GM21723 (cell line): ENCODE measurements at regions not wholly inside any gene's neighbourhood (a gene's known extent, or its start where the extent isn't known, plus 50 kb on each side); places are given as distances from the start of the nearest gene placed in this dataset.
"Not testable (repeated sequence)": the region's sequence is repeated elsewhere in the genome, so short reads cannot be mapped to it uniquely, and the experiment has no call there.

ENCODE experiments used
- ATAC-seq: cut with Tn5 transposase; IDR thresholded peaks from one replicate; pipeline ENCODE4 v1.9.1; 2021; ENCODE audit warnings: mild to moderate bottlenecking, moderate library complexity; ENCODE audit not compliant: unreplicated experiment

DNA sequence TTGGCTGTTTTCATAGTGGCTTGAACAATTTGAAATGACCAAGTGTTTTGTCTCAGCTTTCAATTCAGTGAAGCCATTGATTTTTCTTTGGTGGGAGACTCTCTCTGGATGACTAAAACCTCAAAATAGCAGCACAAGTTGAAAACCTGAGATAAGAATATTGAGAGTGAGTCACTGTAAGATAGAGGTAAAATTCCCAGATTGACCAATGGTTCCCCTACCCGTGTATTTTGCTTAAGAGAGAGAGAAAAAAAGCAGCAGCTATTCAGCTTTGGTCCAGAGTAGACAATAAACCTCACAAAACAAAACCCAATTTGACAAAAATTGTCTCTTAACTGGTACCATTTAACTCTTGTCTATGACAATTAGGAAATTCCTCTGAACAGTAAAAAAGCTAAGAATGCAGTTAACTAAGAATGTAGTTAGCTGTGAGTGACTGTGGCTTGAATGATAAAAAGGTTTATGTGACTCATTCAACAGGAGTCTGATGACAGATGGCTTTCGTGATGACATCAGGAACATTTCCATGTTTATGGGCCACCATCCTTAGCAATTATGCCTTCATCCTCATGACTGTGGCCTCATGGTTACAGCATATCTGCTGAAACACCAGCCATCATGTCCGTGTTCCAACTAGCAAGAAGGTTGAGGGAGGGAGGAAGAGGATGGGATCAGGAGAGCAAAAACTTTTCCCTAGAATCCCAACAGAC, 356.9 kb downstream of the NDFIP2 start:
- ATAC-seq, result no peak

DNA sequence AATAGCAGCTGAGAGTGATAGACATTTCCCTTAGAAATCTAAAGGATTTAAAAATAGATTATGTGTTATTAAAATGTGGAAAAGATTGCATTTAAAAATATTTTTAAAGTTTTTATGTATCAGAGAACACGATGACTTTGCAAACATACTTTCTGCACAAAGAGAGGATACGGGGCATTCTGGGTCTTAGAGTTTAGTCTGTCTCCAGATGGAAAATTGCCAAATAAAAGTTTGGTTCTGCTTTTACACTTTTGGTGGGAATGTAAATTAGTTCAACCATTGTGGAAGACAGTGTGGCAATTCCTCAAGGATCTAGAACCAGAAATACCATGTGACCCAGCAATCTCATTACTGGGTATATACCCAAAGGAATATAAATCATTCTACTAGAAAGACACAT, 355.2 kb downstream of the NDFIP2 start:
- not testable (repeated sequence) for ATAC-seq

DNA sequence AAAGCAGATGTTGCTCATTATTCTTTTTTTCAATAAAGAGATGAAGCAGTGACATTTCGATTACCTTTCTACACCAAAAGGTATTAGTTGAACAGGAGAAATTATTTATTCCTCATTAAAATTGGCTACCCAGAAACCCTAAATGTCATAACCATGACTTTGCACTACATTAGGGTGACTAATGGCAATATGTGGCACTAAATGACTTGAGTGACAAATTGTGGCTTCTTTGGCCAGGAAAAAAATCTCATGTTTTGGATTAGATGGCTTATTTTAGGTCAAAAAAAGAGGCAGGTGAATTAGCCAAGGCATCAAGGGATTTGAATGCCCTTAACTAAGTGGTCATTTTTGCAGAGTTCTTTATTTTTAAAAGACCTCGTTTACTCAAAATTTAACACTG, 353.9 kb downstream of the NDFIP2 start:
- ATAC-seq, result no peak

DNA sequence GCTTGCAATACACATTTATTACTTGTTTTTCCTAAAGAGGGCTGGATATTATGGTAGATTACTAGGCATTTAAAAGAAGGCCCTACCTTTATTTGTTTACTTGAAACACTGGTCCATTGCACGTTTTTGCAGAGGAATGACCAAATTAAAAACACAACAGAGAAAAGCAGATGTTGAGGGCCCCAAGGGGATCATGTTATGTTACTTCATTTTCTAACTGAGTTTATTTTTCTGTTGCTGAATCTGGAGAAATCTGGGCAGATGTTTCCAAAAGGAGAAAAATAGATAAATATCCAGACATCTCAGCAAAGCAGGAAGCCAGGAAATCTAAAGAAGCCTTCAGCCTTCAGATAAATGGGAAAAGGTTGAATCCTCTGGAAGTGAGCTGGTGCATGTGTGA, 353.0 kb downstream of the NDFIP2 start:
- ATAC-seq, result no peak

DNA sequence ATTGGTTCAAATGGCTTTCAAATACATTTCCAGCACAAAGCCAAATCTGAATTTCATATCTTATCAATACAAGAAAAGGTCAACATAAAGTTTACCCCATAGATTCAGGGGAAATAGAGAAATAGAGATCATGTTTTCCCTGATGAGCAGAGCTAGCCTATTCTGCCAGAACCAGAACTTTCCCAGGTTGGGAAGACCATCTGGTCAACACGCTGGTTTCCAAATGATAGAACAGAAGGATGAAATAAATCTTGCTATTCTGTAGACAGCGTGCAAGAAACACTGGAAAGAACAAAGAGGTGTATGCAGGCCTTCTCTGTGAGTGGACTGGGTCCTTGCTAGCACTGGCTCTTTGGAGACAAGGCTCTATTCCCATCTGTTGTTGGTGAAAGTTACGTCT, 350.6 kb downstream of the NDFIP2 start:
- ATAC-seq, result no peak

DNA sequence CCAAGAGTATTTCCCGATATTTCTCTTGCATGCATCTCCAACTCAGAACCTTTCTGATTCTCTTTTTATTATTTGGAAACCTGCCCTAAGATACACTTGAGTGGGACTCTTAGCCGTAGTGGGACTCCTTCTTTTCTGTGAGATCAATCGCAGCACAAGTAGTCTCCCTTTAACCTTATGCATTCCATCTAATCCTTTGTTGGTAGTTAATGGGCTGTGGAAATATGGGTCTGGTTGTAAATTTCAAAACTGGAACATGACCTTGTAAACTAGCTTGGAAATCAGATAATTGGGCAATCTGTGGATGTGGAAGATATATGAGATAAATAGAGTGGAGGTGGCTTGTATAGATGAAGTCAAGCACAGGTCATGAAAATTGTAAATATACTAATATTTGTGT, 350.0 kb downstream of the NDFIP2 start:
- no peak for ATAC-seq

DNA sequence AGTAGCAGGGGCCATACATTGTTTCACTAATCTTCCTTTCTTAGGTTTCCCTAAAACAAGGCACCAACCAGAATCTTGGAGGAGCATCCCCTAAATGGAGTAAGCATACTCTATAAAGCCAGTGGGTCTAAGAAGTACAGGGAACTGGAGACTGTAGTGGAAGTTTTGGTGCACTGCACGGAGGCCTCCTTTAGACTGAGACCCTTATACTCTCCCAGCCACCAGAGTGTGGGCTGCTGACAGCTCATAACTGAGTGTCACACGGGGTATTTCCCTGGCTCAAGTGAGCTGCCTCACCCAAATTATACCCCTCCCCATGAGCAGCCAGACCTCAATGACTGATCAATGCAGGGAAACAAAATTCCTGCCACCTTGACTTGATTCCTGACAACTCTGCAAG, 349.5 kb downstream of the NDFIP2 start:
- no peak for ATAC-seq

DNA sequence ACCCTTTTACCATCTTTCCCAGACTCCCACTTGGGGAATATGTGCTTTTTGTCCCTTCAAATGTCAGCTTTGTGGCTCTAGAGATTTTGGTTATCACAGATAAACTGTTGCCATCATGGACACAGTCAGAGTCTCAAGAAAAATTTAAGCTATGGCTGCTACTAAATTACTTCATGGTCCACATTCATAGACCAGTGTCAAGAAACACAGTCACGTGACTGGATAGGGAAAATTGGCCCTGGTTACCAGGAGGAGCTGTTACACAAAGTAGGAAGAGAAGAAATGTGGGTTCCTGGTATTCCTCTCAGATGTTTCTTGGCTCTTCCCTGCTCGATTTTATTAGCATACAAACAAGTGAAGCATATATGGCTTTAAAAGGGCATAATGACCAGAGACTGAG, 348.9 kb downstream of the NDFIP2 start:
- ATAC-seq, result no peak

DNA sequence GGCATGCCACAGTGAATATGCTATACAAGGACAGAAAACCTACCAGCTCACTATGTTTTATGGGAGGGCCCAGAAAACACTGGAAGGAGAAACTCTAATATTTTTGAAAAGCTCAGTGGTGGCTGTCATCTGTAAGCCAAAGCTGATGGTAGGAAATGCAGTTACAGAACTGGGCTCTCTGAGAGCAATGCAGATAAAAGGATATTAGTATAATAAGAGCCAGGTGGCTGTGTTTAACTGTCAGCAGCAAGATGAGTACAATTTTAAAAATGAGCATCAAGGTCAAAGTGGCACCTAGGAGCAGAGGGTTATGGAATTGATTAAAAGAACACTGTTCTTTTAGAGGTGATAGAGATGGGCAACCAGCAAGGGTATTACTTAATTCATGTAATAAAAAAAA, 345.0 kb downstream of the NDFIP2 start:
- ATAC-seq, result no peak

DNA sequence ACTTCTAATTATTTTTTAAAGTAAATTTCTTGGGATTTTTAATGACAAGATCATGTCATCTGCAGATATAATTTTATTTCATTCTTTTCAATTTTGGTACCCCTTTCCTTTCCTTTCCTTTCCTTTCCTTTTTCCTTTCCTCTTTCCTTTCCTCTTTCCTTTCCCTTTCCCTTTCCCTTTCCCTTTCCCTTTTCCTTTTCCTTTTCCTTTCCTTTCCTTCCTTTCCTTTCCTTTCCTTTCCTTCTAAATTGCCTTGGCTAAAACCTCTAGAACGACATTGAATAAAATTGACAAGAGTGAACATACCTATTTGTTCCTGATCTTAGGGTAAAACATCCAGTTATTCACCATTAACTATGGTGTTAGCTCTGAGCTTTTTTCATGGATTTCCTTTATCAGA, 334.1 kb downstream of the NDFIP2 start:
- ATAC-seq, result no peak

DNA sequence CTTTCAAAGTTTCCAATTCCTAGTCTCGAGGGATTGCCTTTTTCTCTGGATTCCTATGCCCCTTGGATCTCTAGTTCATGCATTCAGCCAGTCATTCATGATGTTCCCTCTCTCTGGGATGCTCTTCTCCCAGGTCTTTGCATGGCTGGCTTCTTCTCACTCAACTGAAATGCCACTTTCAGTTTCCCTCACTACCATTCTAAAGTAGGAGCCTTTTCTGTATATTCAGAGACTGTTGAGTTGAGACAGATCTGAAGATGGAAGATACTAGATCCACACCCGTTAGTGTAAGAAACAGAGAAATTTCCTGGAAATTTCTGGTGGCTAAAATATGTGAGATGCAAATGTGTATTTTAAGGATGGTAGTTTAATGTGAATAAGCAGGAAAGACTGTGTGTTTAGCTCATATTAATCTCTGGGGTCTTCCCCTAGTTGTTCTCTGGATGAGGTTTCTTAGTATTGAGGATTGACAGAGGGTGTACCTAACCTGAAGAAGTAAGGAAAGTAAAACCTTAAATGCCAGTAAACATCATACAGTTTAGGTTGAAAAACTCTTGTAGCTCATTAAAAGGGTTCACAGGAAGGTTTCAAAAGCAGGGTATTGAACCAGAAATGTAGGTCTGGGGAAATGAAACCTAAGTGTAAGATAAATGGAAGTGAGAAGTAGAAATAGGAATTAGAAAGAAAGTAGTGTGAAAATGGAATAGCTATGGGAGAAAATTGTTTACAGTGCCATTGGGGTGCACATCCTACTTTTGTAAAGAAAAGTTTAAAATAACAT, 331.3 kb downstream of the NDFIP2 start:
- ATAC-seq, result peak; percentile 69

DNA sequence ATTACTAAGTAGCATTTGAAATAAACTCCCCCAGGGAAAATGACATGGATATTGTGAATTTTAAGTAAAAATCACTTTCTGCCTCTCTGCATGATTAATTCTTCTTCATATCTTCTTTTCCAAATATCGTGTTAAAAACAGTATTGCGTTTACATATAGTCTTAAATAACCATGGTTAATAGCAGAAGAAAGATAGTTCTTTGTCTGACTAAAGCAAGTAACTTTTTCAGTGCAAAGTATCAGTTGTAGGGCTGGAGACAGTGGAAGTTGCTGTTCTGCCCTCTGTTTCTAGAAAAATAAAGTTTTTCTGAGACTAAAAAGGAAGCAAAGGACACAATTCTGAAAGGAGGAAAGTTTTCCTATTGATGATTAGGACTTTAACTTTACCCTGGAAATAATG, 330.2 kb downstream of the NDFIP2 start:
- no peak for ATAC-seq

DNA sequence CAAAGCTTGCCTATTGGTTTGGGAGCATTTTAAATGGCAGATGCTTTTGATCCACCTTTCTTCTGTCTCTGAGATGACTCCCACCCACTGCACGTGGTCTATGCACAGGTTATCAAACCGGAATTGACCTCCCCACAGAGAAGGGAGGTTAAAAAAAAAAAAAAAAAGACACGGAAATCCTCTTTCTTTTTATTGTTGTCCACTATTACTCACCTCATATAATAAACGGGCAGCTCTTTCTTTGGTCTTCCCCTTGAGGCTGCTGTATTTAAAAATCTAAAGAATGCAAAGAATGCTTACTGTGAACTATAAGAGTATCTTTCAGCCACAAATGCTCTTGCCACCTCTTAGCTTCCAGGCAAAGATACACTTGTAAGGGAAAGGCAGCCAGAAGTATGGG, 329.7 kb downstream of the NDFIP2 start:
- ATAC-seq, result no peak

DNA sequence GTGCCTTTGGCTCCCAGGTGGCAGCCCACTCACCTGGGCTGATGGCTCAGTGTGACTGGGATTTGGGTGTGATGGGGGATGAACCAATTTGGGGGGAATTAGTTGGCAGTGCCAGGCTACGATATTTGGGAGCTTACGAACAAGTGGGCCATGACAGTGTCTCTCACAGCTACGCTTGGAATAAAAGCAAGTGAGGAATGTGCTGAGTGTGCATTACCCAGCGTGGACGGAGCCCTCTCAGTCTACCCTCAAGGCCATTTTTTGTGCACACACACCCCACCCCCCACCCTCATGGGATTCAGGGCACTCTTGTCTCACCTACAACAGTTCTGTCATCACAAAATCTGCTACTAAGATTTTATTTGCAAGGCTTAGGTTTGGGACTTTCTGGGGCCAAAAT, 329.1 kb downstream of the NDFIP2 start:
- no peak for ATAC-seq

DNA sequence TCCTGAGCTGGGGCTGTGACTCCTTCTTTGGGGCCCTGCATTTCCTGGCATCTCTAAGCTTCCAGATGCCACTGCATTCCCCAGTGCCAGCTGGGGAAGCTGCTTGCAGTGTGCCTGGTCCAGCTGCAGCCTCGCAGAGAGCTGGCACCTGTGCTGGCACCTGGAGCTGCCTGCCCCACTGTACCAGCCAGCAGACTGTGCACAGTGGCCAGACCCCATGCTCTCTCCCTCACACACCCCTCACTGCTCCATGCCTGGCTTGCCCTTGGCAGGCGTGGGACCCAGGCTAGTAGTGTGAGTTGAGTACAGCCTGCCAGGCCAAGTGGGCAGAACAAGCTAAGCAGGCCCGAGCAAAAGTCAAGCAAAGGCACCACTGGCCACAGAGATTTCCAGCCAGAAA, 327.5 kb downstream of the NDFIP2 start:
- no peak for ATAC-seq

DNA sequence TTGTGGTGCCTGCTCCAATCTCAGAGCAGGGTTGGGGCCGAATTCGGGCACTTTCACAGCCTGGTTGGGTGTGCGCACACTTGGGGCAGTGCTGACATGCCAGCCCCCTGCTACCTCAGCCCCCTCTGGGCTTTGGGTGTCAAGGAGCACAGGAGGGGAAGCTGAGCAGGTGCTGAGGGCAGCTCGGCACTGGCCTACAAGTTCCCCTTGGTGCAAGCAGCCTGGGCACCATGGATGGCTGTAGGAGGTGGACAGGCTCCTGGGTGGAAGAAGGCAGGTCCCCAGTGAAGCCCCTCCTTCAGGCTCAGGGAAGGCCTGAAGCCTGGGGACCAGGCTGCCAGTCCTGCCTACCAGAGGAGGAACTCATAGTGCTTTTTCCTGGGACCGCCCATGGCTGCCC, 326.6 kb downstream of the NDFIP2 start:
- no peak for ATAC-seq

DNA sequence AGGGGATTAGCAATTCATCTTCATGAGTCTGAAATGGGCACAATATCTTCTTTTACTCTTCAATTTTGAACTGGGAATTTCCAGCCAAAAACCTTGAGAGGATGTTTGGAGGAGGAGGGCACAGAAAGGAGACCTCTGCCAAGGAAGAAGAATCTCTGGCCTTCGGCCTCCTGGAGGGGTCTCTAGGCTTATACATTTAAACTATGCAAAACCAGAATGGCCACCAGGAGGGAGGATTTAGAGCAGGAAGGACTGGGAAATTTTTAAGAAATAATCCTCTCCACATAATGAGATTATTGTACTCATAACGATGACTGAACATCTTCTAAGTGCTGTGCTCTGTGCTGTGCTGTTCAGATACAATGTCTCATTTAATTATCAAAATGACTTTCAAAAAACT, 325.9 kb downstream of the NDFIP2 start:
- ATAC-seq, result no peak

DNA sequence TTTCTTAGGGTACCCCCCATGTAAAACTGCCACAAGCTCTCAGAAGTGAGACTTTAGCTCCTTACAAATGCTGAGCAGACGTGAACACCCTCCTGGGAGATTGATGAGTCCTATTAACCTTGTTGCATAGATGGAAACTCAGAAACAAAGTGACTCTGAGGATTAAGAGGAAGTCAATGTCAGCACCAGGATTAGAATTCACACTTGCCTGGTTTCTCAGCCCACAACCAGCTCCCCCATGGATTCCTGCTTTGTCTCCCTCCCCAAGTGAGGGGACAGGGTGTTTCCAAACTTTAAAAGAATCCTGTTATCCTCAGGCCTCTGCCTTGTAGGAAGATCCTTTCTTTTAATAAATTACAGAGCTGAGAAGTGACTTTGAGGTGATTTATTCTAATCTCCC, 324.4 kb downstream of the NDFIP2 start:
- ATAC-seq, result no peak

DNA sequence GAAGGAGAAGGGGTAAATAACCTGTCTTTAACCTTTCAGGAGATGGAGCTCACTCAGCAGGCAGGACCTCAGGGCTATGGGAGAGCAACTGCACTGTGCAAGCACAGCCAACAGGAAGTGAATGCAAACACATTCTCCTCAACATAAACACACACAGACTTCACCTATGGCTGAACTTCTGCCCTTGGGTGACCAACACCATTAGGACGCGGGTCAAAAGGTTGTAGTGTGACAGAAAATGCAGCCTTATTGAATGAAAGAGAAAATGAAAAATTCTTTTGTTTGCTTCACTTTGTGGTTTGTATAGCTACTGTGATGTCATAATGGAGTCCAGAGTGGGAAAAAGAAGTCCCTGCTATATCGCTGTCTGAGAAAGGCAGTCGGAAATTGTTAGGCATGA, 323.0 kb downstream of the NDFIP2 start:
- ATAC-seq, result no peak

DNA sequence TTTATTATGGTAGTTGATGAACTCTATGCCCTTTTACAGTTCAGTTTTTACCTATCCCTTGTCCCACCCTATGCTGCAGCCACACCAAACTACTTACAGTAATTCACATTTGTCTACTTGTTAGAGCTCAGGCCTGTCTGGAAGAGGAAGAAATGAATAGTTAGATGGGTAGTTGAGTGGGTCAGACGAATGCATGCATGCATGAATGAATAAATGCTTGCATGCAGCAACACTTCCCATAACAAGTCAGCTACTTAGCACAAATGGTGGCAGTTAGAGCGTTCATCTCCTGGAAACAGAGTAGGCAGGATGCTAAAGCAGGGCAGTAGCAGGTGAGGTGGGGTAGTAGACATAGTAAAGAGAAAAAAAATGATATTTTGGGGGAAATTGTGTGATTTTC, 322.3 kb downstream of the NDFIP2 start:
- ATAC-seq, result no peak

DNA sequence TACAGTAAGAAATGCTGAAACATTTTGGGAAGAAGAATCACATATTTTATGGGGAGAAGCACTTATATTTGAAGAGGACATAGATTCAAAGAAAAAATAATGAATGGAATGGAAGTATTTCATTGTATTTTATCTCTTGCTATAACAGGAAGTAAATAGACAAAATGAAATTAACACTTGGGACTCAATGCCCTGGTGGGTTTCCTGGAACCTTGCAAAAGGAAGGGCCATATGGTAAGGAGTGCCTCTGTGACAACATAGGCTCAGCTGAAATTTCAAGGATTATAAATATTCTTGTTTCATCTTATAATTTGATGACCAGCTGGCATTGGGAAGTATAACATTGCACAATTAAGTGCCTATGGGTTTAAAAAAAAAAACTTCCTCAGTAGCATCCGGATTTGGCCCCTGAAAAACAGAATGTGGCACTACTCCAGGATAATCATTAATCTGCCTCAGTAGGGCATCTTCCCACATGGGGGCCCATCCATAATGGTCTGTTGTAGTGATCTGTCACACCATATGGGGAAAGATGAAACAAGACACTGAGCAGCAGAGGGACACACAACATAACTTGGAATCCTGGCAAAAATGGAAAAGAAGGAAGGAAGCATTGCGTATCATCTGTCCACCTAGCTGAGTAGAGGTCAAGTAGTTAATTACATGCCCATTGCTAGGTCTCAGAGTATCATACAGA, 321.6 kb downstream of the NDFIP2 start:
- ATAC-seq, result no peak
